Mucosa of gallbladder (tissue), 1 donor: ENCODE measurements at regions not wholly inside any gene's neighbourhood (a gene's known extent, or its start where the extent isn't known, plus 50 kb on each side); places are given as distances from the start of the nearest gene placed in this dataset.
A peak's percentile ranks its signal among the peaks of the same experiment; 100 is the strongest.

Experiments used
- DNase-seq: peaks from one replicate; pipeline ENCODE4 v3.0.0-alpha.2; 2020; ENCODE audit warnings: low spot score
- donor health status: DM: no; HTN: no; CAD: no.

DNA sequence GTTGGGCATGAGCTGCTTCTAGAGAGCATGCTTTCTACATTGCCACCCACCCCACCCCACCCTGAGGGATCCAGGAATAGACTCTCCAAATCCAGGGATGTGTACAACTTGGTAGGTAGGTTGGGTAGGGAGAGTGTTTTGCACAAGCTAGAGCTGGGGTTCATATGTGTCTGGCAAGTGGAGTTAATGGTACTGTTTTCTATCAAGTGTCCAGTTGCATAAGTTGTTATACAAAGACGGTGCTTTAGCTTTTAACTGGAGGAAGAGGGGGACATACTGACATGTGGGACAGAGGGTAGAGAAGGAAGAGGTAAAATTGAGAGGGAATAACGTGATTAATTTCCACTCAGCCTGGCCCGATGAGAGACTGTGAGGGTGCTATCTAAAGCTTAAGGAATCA is 51.0 kb upstream of the TNC start:
- no peak for DNase-seq

DNA sequence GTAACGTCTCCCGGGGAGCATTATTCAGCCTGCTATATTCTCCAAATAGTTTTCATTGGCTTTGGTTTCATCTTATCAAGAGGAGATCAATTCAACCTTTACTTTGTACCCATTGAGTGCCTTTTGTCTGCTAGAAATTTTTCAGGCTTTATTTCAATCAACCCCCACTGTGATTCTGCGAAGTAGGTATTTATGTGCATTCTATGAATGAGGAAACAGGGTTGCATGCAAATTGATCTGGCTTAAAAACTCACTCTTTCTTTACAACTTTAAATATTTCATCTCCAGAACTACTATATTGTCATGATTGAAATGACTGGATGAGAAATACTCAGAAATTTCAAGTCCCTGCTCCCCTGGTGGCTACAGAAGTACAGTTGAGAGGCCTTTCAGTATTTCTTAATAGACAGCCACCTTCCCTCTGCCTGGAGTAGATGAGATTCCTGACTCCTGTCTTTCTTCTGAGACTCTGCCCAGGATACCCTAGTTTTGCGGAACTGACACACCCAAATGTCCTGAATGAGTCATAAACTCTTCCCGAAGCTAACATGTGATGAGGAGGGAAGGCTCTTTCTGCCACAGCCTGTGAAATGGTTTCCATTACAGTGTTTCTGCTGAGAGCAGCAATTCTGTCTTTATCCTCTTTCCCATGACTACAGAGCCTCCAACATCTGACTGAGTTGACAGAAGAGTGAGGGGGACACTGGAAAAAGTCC is 52.6 kb upstream of the TNC start:
- no peak for DNase-seq

DNA sequence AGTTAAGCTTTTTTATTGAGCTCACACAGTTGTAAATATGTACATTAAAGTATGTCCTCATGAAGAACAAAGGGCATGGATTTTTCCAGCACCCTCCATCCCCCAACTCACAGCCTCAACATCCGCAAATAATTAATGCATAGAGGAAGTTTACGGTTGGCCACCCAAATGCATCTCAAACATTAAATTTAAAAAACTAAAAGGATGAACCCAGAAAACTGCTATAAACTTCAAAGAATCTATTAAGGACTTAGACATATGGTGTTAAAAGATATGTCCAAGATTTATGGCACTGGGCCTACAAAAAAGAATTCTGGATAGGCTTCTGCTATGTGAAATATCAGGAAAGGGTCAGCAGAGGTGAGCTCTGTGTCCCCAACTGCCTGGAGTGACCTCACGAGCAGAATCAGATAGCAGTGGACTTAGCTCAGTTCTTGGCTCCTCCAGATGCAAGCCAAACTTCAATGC is 54.0 kb upstream of the TNC start:
- no peak for DNase-seq

DNA sequence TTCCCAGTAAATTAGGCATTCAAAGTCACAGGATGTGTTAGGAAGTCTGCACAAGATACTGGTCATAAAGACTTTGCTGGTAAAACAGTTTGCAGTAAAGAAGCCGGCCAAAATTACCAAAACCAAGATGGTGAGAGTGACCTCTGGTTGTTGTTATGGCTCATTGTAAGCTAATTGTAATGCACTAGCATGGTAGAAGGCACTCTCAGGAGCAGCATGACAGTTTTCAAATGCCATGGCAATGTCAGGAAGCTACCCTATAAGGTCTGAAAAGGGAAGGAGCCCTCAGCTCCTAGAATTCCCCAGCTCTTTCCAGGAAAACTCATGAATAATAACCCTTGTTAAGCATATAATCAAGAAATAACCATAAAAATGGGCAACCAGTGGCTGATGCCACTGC is 64.3 kb upstream of the TNC start:
- no peak for DNase-seq

DNA sequence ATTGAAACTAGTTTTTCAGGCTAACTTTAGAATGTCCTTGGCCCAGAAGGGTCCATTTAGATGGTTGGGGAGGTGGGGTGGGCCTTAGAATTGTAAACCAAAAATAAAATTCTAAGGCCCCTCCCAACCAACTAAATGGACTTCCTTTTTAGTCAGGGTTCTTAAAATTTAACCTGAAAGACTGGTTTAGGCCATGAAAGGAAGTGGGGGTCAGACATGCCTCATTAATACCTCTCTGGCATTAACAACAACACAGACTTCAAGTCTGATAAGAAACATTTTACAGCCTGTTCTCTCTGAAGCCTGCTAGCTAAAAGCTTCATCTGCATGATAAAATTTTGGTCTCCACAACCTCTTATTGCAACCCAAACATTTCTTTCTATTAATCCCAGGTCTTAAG is 65.5 kb upstream of the TNC start:
- DNase-seq, result no peak

DNA sequence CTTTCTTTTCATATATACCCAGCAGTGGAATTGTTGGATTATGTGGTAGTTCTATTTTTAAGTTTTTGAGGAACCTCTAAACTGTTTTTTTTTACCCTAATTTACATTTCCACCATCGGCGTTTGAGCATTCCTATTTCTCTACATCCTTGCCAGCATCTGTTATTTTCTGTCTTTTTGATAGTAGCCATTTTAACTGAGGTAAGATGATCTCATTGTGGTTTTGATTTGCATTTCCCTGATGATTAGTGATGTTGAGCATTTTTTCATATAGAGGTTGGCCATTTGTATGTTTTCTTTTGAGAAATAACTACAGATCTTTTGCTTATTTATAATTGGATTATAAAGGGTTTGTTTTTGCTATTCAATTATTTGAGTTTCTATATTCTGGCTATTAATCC is 71.7 kb upstream of the TNC start:
- DNase-seq, result no peak

DNA sequence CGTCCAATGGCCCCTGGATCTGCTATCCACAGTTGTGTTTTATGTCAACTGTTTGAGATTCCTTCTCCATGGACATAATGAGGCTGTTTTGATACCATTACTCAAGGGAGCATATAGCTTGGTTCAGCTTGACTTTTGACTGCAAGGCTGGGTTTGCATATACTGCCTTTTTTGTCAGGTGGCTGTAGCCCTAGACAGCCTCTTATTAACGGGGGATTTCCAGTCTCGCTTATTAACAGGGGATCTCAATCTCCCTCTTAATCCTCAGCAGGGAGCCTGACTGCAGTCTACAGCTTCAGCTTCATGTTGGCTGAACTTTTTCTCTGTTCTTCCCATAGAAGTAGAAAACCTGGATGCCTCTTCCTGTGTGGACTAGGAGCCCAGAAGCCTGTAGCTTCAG is 73.7 kb upstream of the TNC start:
- DNase-seq, result no peak

DNA sequence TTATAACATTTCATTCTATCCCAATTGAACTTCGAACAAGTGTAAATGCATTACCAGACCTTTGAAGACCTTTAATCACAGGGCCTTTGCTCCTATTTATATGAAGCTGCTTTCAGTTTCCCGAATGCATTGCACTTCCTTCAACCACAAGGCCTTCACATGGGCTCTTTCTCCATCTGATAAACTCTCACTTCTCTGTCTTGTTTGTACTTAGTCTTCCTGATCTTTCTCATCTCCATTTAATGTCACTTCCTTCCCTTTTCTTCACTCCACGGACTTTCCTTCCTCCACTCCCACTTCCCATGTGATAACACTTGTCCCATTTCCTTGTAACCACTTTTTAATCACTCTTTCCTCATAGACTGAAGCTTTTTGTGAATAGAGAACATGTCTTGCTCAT is 74.3 kb upstream of the TNC start:
- no peak for DNase-seq

DNA sequence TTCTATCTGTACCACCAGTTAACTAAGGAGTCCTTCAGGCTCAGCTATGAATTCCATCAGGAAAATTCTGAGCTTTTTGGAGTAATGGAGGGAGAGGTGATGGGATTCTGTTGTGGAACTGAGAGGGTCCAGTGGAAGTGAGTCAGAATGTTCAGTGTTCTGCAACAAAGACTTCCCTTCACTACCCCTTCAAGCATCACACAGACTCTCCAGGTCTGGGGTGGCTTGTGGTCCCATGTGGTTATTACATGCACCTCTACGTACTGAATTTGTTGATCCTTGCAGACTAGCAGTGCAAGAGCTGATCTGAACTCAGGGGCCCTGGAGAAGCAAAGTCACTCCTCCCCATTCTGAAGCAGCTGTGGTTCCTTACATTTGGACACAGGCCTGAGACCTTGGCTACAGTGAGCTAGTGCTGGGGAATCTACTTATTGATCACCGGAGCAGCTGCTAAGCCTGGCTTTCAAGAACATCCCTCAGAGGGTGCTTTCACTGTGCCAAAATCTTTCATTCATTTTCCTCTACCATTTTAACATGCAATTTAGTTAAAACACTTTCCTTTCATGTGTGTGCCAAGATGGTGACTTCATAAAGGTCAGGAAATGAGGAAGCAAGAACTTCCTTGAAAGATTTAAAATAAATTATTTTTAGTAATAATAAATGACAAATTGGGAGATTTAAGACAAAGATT is 75.0 kb upstream of the TNC start:
- no peak for DNase-seq

DNA sequence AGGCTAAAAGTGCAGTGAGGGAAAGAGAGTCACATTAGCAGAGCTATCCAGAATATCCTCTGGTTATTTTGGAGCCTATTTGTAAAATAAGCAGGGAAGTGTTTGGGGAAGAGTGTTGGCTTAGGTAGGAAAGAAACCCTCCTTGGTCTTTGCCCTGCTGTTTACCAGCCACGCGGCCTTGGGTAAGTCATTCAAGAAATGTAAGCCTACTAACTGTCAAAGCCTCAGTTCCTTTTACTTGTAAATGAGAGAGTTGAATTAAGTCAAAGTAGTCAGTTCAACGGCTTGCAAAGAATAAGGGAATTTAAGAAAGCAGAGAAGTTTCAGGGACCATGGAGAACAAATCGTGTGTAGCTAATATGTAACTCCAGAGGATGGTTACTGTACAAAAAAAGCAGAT is 75.8 kb upstream of the TNC start:
- no peak for DNase-seq

DNA sequence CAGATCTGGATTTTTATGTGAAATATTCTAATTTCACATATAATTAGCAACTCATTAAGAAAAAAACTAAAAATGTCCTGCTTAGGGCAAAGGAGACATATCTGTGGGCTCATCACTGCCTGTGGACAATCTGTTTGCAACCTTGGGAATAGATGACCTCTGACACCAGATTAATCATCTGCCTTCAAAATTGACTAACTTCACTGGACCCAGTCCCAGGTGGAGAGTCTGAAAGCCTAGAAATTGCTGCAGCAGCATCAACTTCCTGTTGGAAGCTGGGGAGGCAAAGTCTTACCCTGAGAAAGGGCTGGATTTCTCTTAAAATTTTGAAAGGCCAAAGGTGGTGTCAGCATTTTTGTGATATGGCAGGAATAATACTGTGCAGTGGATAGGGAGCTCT is 76.3 kb upstream of the TNC start:
- DNase-seq, result no peak

DNA sequence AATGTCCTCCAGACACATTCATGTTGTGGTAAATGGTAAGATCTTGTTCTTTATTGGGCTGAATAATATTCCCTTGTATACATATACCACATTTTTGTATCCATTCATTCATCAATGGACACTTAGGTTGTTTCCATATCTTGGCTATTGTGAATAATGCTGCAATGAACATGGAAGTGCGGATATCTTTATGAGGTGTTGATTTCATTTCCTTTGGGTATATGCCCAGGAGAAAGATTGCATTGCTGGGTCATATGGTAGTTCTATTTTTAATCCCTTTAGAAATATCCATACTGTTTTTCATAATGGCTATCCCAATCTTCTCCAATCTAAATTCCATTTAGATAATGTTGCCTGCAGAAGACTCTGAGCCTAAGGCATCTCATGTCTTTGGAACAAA is 78.0 kb upstream of the TNC start:
- DNase-seq, result no peak

DNA sequence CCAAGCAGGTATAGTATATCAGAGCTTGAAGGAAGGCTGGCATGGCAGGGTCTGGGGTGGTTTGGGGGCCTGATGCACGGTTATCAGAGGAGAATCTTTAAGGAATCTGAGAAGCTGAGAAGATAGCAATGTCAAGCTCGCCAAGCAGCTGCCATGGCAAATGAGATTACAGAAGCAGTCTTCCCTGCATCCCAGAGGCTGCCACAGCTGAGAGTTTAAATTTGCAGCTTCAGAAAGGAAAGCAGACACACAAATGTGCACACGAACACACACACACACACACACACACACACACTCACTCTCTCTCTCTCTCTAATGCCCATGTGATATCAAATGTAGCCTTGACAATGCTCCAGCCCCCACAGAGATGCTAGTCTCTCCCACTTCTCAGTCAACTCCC is 79.0 kb upstream of the TNC start:
- DNase-seq, result no peak

DNA sequence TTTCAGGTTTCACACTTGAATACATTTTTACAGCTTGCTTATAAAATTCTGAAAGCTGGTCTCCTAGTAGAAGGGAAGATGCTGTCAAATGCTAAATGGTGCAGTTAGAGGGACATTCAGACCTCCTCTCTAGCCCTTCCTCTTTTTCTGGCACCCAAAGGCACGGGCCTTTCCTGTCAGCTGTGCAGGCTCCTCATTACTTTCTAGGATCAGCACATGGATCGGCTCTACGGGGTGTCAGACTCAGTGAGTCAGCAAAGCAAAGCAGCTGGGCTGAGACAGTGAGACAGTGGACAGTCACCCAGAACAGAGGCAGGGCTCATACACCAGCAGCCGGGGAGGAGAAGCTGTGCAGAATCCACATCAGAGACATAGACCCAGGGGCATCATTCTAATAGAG is 80.0 kb upstream of the TNC start:
- DNase-seq, result peak; percentile 26

DNA sequence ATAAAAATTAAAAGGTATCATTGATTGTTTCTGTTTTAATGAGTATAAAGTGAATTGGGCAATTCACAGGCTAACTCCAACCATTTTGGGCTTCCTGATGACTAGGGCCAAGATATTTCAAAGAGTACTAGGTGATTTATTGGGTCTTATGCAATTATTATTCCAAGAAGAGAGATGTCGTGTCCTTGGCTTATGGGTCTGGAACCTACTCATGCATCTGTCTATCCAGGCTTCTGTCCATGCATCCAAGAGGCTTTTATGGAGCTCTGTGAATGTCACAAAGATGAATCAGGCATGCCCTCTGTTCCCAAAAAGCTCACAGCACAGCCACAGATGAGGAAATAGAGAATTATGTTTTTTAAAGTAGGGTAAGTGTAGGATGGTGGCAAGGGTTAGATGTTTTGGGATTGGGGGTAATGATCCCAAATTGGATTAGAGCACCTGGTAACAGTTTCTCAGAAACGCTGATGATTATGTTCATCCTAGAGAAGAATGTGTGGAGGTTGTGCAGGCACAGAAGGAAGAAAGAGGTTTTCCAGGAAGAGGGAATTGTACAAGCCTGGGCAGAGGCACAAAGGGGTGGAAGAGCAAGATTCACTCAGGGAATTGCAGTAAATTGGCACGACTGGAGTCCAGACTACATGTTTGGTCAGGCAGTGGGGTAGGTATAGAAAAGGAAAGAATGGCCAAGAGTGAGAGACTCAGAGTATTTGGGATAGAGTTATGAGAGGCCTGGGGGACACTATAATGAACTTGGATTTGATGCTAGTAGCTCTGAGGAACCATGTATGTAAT is 83.0 kb upstream of the TNC start:
- no peak for DNase-seq

DNA sequence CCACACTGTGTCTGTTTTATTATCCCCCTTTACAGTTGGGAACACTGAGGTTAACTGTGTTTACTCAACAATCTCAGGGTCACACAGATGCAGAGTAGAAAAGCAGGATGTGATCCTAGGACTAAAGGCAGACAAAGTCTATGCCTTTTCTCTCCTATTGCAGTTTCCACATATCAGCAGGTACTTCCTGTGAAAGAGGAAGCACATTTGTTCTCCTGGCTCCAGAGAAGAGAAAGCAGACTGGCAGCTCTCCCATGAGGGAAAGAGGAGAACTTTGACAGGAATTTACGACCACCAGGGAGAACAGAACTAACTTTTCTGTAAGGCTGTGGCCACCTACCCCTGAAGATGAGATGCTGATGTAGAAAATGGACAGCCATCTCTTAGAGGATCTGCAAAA is 84.2 kb upstream of the TNC start:
- no peak for DNase-seq

DNA sequence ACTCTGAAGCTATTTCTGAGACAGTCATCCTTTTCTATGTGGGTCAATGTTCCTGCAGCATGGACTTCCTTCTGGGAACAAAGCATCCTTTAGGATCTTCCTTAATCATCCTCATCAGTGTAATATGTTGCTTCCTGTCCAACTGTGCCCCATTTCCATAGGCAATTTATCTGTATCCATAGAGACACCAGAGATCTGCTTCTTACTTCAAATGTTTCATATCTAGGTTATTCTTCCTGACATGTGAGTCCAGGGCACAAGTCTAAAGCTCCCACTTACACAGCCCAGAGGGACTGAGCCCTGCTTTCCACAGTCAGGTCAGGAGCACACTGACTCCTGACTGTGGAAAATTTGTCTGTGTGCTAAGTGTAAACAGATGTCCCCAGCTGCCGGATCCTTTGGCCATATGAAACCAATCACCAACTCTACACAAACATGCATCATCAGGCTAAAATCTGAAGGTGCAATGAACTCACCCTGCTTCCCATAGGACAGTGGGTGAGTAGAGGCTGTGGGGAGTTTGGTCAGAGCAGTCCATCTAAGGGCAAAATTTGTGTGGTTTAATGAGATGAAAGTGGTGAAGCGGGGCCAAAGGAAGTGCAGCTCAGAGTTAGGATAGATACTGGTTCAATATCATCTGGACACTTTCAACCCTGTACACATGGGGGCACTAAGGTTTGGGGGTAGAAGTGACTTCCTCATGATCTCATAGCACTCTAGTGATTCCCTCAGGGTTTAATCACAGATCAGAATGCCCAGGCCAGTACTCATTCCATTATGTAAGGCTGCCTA is 85.2 kb upstream of the TNC start:
- DNase-seq, result no peak

DNA sequence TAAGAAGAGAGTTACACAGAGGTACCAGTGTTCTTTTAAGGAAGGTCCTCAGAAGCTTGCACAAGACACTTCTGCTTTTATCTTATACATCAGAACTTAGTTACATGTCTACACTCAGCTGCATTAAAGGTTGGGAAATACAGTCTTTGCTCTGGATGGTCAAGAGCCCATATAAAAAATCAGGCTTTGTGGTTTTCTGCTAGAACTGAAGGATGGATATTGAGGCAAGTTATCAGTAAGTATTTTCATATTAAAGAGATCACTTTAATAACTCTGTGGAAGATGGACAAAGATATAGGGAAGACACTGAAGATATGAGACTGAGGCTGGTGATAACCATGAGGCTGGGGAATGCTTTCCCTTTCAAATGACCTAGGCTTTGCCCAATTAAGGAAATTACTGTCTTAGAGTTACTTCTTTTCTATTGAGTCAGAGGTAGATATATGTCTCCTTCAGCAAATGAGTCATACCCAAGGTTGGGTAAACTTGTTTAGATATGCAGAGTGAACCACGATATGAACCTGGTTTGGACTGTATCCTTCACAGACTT is 87.0 kb upstream of the TNC start:
- no peak for DNase-seq

DNA sequence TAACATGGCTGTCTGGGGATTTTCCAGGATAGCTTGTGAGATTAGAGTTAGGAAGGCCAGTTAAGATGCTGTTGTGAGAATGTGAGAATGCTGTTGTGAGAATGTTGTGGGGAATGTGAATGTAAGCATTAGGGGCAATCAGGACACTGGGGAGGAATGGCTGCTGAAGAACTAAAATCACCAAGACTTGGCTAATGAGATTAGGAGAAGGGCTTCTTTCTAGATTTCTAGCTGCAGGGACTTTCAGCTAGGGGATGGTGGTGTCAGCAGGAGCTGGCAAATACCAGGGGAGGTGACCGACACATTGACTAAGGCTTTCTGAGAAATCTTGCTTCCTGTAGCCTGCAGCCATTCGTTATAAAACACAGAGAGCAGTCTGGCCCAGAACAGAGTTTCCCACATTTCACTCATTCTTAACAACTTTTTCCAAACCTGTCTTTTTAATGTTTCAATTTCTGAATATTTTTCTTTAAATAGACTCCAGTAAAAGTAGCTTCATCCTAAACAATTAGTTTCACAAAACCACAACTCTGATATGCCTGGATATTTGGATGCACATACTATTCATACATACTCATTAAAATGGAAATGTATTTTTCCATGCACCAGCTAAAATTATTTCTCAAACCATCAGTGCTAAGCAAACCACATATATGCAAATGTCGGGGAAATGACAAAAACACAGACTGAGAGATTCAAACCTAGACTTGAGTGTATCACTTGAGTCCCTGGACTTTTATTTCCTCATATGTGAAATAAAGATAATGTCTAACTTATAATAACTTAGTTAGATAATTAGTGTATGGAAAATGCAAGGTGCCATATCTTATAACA is 89.3 kb upstream of the TNC start:
- no peak for DNase-seq

DNA sequence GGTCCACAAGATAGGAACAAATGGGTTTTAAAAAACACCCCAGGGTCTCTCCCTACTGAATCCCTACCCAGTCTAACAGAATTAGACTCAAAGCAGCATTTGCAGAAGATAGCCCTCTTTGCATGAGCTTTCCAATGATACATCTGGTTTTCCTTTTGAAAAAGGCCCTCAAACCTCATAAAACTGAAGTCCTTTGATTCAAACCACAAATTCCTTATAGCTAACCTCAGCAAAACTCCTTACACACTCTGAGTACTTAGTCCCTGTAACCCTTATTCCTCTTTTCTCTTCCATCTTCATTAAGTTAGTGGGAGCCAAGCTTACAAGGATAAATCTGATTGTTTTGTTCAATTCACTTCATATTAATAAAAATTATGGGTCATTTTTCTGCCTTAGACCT is 90.5 kb upstream of the TNC start:
- no peak for DNase-seq
